Heart left ventricle (tissue), 16 donors: ENCODE measurements at regions not wholly inside any gene's neighbourhood (a gene's known extent, or its start where the extent isn't known, plus 50 kb on each side); places are given as distances from the start of the nearest gene placed in this dataset.

ENCODE experiments used
- ATAC-seq, 4 donors: fragments of 200-7000 bp; cut with Tn5 transposase; one replicate each; pipeline ENCODE4 v1.9.1; 2020 to 2022; ENCODE audit warnings: moderate library complexity in 4 of 4, mild to moderate bottlenecking in 3 of 4, moderate number of reproducible peaks in 1 of 4
- DNase-seq, 5 donors: peaks; one replicate each; pipeline ENCODE4 v3.0.0-alpha.2; 2020
- H3K27ac ChIP-seq, 12 donors: fragments of 200-600 bp; sonication (generic) in 4 of 12; one replicate each; pipeline versions ENCODE4 v1.5.0 to v1.8.0; 2016 to 2022; ENCODE audit warnings: mild to moderate bottlenecking in 2 of 12
- H3K27me3 ChIP-seq, 9 donors: fragments of 200-600 bp; sonication (generic) in 2 of 9; one replicate each; pipeline versions ENCODE4 v1.5.1 to v1.8.0; 2016 to 2022; ENCODE audit warnings: mild to moderate bottlenecking in 3 of 9
- H3K36me3 ChIP-seq, 9 donors: fragments of 200-600 bp; sonication (generic) in 2 of 9; one replicate each; pipeline versions ENCODE4 v1.5.0 to v1.8.0; 2018 to 2022; ENCODE audit warnings: mild to moderate bottlenecking in 2 of 9
- H3K4me1 ChIP-seq, 12 donors: fragments of 200-600 bp; sonication (generic) in 4 of 12; one replicate each; pipeline versions ENCODE4 v1.5.0 to v1.8.0; 2016 to 2022; ENCODE audit warnings: mild to moderate bottlenecking in 3 of 12
- H3K4me3 ChIP-seq, 12 donors: fragments of 200-600 bp; sonication (generic) in 4 of 12; one replicate each; pipeline versions ENCODE4 v1.5.0 to v1.8.0; 2017 to 2022; ENCODE audit warnings: mild to moderate bottlenecking in 9 of 12, moderate library complexity in 4 of 12
- H3K9me3 ChIP-seq, 12 donors: fragments of 200-600 bp; sonication (generic) in 4 of 12; one replicate each; pipeline versions ENCODE4 v1.5.0 to v1.8.0; 2016 to 2022; ENCODE audit warnings: mild to moderate bottlenecking in 1 of 12
- CTCF ChIP-seq, 12 donors: fragments of 200-600 bp; sonication (generic) in 4 of 12; IDR thresholded peaks; one replicate each; pipeline versions ENCODE4 v1.5.0 to v1.8.0; 2018 to 2022; ENCODE audit warnings: antibody characterized with exemption in 12 of 12, mild to moderate bottlenecking in 5 of 12
- POLR2A ChIP-seq, 2 donors: fragments of 450-650 bp; IDR thresholded peaks; one replicate each; pipeline ENCODE4 v1.6.1; 2017; ENCODE audit warnings: antibody characterized with exemption in 2 of 2, mild to moderate bottlenecking in 2 of 2, moderate library complexity in 2 of 2
- WGBS, 4 donors: extraction: QIAGEN DNeasy Blood & Tissue Kit in 2 of 4; methylation state at CpG; one replicate each; pipeline versions ENCODE4 v1.1.5 to v1.1.7; 2013 to 2018; 5-methylcytosine and 5-hydroxymethylcytosine counted together
- intact Hi-C, 10 donors: fragments of 100-400 bp; cut with DNase I; formaldehyde crosslinking; loops; one replicate each; pipeline versions ENCODE4 v1.11.1 to v1.14.2; 2022
- donor health status: ischemic (EF 13 %, LVEDD 7.1; RV severe dilation, severe dysfunction).
- donor health status: healthy with polysubstance abuse.
- donor health status: DM: no; HTN: yes; CAD: no.
- donor health status: DM: no; HTN: no; CAD: no.
- donor health status: ischemic (EF 25% LVEDD 6.9; RV normal size, moderate dysfunction).
- donor health status: ischemic (EF 25% LVEDD 5.7; RV mildly dilated, moderate dysfunction).
- donor health status: healthy.
- donor health status: DM: yes; HTN: yes; CAD: no.
- donor health status: ischemic (EF 35%, LVEDD 5.7; RV mildly dilated, moderate dysfunction).
- donor health status: nonischemic (EF 11% LVEDD 7.7; RV severe dilation, severe dysfunction).
- donor health status: DM: yes; HTN: yes; CAD: no.
- donor health status: PGD.
- donor health status: ischemic (EF 29% LVEDD 5.4; RV normal size, mild dysfunction).
- donor health status: nonischemic (EF 23%, LVEDD 6.1; RV moderate dilation, normal function).

GRCh38 chr3:124158168-124158881 lies 166.4 kb upstream of the ROPN1 start:
- H3K4me3 ChIP-seq: no peak overlapping the region
- no peaks in the 10 kb centered on the region for H3K9me3 ChIP-seq
- H3K4me1 ChIP-seq: peaks cover 7 to 40% (median 19%) of the 10 kb centered on the region in 12 donors
- intact Hi-C loops: loop anchor here in 1 of 10 donors (5.0 kb wide), 1 partner anchor 119 kb away; no protein-coding TSS in a partner anchor
- no peaks in the 10 kb centered on the region for H3K27me3 ChIP-seq
- 78 to 91% (median 87%) methylated on average over 5 of the region's 5 CpGs for WGBS, 4 donors
- no peak for ATAC-seq
- TF ChIP-seq CTCF (IDR thresholded peaks at IDR 0.05): no peak
- H3K36me3 ChIP-seq: no peaks in the 10 kb centered on the region
- DNase-seq: no peak
- peak overlapping the region in 1 of 12 donors; percentile 18 for H3K27ac ChIP-seq

- DNase-seq: no peak
- WGBS, 4 donors: 69 to 90% (median 84%) methylated on average over 2 of the region's 2 CpGs
- Histone ChIP-seq H3K4me1 (peaks cover 7 to 33% (median 19%) of the 10 kb centered on the region in 12 donors), H3K27ac (no peak overlapping the region), H3K36me3 (no peaks in the 10 kb centered on the region), H3K9me3 (no peaks in the 10 kb centered on the region), H3K4me3 (no peak overlapping the region), H3K27me3 (no peaks in the 10 kb centered on the region)
- TF ChIP-seq POLR2A (IDR thresholded peaks at IDR 0.05) (no peak), CTCF (IDR thresholded peaks at IDR 0.05) (no peak)
- intact Hi-C loops: no loop called here
- ATAC-seq: no peak
These were observed 169.5 kb upstream of the ROPN1 start for GRCh38 chr3:124161448-124161847.

GRCh38 chr3:124163689-124164088 lies 171.8 kb upstream of the ROPN1 start:
- Histone ChIP-seq H3K4me3 (no peak overlapping the region), H3K4me1 (peaks cover 0 to 19% (median 1%) of the 10 kb centered on the region in 12 donors), H3K9me3 (no peaks in the 10 kb centered on the region), H3K27ac (no peak overlapping the region), H3K36me3 (no peaks in the 10 kb centered on the region), H3K27me3 (no peaks in the 10 kb centered on the region)
- DNase-seq (no peak), ATAC-seq (no peak)
- intact Hi-C loops: no loop called here
- no peak for TF ChIP-seq POLR2A (IDR thresholded peaks at IDR 0.05)

GRCh38 chr3:124168271-124168670 lies 176.3 kb upstream of the ROPN1 start:
- ATAC-seq (peak; percentile 40 to 84 (median 80)), DNase-seq (no peak)
- intact Hi-C loops: no loop called here
- Histone ChIP-seq H3K27ac (no peak overlapping the region), H3K4me1 (peaks cover 0 to 29% (median 5%) of the 10 kb centered on the region in 12 donors), H3K27me3 (no peaks in the 10 kb centered on the region), H3K4me3 (no peak overlapping the region), H3K36me3 (no peaks in the 10 kb centered on the region), H3K9me3 (no peaks in the 10 kb centered on the region)
- TF ChIP-seq CTCF (IDR thresholded peaks at IDR 0.05): no peak
- no peak for TF ChIP-seq POLR2A (IDR thresholded peaks at IDR 0.05)

- Histone ChIP-seq H3K4me1 (peaks cover 0 to 39% (median 10%) of the 10 kb centered on the region in 12 donors), H3K27me3 (no peaks in the 10 kb centered on the region), H3K27ac (peak overlapping the region in 1 of 12 donors; percentile 16), H3K9me3 (no peaks in the 10 kb centered on the region), H3K36me3 (no peaks in the 10 kb centered on the region), H3K4me3 (no peak overlapping the region)
- 83 to 87% (median 84%) methylated on average over 2 of the region's 2 CpGs for WGBS, 4 donors
- ATAC-seq (no peak), DNase-seq (no peak)
- no peak for TF ChIP-seq POLR2A (IDR thresholded peaks at IDR 0.05)
- no peak for TF ChIP-seq CTCF (IDR thresholded peaks at IDR 0.05)
- intact Hi-C loops: no loop called here
These were observed 180.4 kb upstream of the ROPN1 start for GRCh38 chr3:124172283-124172682.
